ENCODE measurements at regions not wholly inside any gene's neighbourhood (a gene's known extent, or its start where the extent isn't known, plus 50 kb on each side); places are given as distances from the start of the nearest gene placed in this dataset.

GRCh38 chr6:121590438-121590837, 155.0 kb downstream of the GJA1 start:
- TF ChIP-seq CTCF (IDR thresholded peaks at IDR 0.05; ENCODE audit: low read depth, low read length) = no peak
- no peaks in the 10 kb centered on the region for H3K9me3 ChIP-seq (ENCODE audit: low read depth)
- H3K27ac ChIP-seq = no peak overlapping the region
- H3K4me3 ChIP-seq = no peak overlapping the region
- no peaks in the 10 kb centered on the region for H3K36me3 ChIP-seq
- no peaks in the 10 kb centered on the region for H3K27me3 ChIP-seq
- DNase-seq (ENCODE audit: low read depth in 1 of 2, low spot score in 1 of 2) = peak in 1 of 2 donors; percentile 79
- H3K4me1 ChIP-seq (ENCODE audit: low read depth) = no peaks in the 10 kb centered on the region

- no peak for TF ChIP-seq CTCF (IDR thresholded peaks at IDR 0.05; ENCODE audit: low read depth, low read length)
- Histone ChIP-seq H3K27ac (no peak overlapping the region), H3K27me3 (no peaks in the 10 kb centered on the region), H3K4me1 (ENCODE audit: low read depth) (no peaks in the 10 kb centered on the region), H3K4me3 (no peak overlapping the region), H3K36me3 (no peaks in the 10 kb centered on the region), H3K9me3 (ENCODE audit: low read depth) (no peaks in the 10 kb centered on the region)
- DNase-seq (ENCODE audit: low read depth in 1 of 2, low spot score in 1 of 2) = peak in 1 of 2 donors; percentile 32
Measured at GRCh38 chr6:121590916-121591315, 155.5 kb downstream of the GJA1 start.

GRCh38 chr6:121592261-121592935, 157.0 kb downstream of the GJA1 start:
- Histone ChIP-seq H3K4me1 (ENCODE audit: low read depth) (no peaks in the 10 kb centered on the region), H3K27me3 (no peaks in the 10 kb centered on the region), H3K9me3 (ENCODE audit: low read depth) (no peaks in the 10 kb centered on the region), H3K36me3 (no peaks in the 10 kb centered on the region), H3K27ac (no peak overlapping the region), H3K4me3 (no peak overlapping the region)
- no peak for DNase-seq (ENCODE audit: low read depth in 1 of 2, low spot score in 1 of 2)
- TF ChIP-seq CTCF (IDR thresholded peaks at IDR 0.05; ENCODE audit: low read depth, low read length) = no peak

GRCh38 chr6:121593011-121593641, 157.7 kb downstream of the GJA1 start:
- TF ChIP-seq CTCF (IDR thresholded peaks at IDR 0.05; ENCODE audit: low read depth, low read length) = no peak

GRCh38 chr6:121594053-121594452, 158.6 kb downstream of the GJA1 start:
- TF ChIP-seq CTCF (IDR thresholded peaks at IDR 0.05; ENCODE audit: low read depth, low read length) = no peak
- no peaks in the 10 kb centered on the region for H3K4me1 ChIP-seq (ENCODE audit: low read depth)

More at GRCh38 chr6:121593011-121593641, 157.7 kb downstream of the GJA1 start:
- DNase-seq (ENCODE audit: low read depth in 1 of 2, low spot score in 1 of 2) = peak in 1 of 2 donors; percentile 20
- no peaks in the 10 kb centered on the region for H3K9me3 ChIP-seq (ENCODE audit: low read depth)
- no peaks in the 10 kb centered on the region for H3K27me3 ChIP-seq
- H3K27ac ChIP-seq = no peak overlapping the region
- no peak overlapping the region for H3K4me3 ChIP-seq
- H3K4me1 ChIP-seq (ENCODE audit: low read depth) = no peaks in the 10 kb centered on the region
- no peaks in the 10 kb centered on the region for H3K36me3 ChIP-seq

More at GRCh38 chr6:121594053-121594452, 158.6 kb downstream of the GJA1 start:
- DNase-seq (ENCODE audit: low read depth in 1 of 2, low spot score in 1 of 2) = no peak
- Histone ChIP-seq H3K27me3 (no peaks in the 10 kb centered on the region), H3K4me3 (no peak overlapping the region), H3K27ac (no peak overlapping the region), H3K9me3 (ENCODE audit: low read depth) (no peaks in the 10 kb centered on the region), H3K36me3 (no peaks in the 10 kb centered on the region)

Measured in cardiac muscle cell (in vitro differentiated cells and primary cell).